ENCODE measurements at regions not wholly inside any gene's neighbourhood (a gene's known extent, or its start where the extent isn't known, plus 50 kb on each side); places are given as distances from the start of the nearest gene placed in this dataset.

DNA sequence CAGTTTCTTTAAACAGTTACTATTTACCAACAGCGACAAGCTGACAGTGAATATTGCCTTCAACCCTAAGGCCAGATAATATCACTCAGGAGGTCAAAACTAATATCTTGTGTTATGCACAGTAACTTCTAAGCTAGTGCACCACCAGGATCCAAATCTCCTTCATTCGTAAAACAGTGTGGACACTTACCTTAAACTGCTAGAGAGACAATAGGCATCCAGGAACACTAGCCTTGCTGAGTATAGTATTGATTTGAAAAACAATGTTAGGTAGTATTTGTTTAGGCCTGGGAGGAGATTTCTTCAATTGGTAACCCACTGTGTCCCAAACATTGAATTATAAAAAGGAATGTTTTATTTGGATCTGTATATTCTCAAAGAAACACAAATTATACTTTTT, 707.9 kb upstream of the UBE2E2 start:
- DNase-seq (ENCODE audit: low spot score) = no peak
- intact Hi-C loops (cut with DNase I) = no loop called here

DNA sequence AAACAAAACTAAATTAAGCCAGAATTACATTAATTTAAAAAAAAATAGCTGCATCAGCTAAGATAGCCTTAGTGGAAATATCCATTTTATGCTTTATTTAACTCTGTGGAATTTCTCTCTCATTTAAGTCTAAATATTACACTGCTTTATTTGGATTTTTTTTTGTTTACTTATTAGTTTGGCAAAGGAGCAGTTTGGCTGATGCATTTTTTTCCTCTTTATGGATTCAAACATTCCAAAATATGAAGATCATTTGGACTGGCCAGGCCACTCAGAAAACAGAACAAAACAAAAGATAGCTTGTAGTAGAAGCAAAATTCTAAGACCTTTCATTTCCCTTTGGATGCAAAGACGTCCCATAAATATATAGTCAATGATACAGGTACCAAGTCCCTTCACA, 707.3 kb upstream of the UBE2E2 start:
- no peak for DNase-seq (ENCODE audit: low spot score)
- intact Hi-C loops (cut with DNase I) = no loop called here

DNA sequence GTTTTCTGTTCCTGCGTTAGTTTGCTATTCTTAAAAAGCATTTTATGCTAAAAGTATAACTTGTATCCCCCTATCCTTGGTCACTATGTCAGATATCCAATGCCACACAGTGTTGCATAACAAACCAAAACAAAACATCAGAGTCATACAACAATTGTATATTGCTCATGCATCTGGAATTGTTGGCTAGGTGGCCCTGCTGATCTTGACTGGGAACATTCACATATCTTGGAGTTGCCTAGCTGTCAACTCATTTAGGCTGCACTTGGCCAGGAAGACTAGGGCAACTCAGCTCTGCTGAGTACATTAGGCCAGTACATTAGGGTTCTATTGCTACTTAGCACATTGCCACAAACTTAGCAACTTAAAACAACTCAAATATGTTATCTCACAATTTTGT, 706.5 kb upstream of the UBE2E2 start:
- intact Hi-C loops (cut with DNase I) = no loop called here
- no peak for DNase-seq (ENCODE audit: low spot score)

DNA sequence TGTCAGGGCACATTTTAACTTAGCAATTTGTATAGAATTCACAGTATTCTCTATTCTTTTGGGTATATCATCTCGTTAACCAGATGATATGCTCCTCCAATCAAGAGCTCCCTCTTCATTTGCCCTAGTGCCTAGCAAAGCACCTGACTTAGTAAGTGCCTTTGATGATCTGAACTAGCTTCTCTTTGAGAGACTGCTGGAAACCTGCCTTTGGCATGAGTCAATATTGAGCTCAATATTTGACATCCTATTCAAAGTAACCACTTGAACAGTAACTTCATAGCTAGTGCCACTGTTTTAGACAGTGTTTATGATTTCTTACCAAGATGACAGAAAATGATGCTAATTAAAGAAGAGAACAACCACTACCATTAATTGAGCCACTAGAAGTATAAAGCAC, 696.3 kb upstream of the UBE2E2 start:
- intact Hi-C loops (cut with DNase I) = no loop called here
- no peak for DNase-seq (ENCODE audit: low spot score)

DNA sequence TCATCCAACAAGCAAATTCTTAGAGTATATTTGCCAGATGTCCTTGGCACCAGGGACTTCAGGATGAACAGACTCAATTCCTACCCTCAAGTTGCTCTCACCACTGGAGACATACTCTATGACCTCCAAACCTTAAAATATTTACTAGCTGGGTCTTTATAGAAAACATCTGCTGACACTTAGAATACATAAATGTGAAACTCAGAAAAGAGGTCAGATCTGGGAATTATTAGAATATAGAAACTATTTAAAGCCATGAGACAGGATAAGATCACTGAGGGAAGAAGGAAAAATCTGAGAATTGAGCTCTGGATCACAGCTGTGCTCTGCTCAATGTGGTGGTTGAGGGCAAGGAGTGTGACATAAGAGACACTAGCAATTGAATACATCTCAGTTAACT, 695.4 kb upstream of the UBE2E2 start:
- no peak for DNase-seq (ENCODE audit: low spot score)
- intact Hi-C loops (cut with DNase I) = no loop called here

DNA sequence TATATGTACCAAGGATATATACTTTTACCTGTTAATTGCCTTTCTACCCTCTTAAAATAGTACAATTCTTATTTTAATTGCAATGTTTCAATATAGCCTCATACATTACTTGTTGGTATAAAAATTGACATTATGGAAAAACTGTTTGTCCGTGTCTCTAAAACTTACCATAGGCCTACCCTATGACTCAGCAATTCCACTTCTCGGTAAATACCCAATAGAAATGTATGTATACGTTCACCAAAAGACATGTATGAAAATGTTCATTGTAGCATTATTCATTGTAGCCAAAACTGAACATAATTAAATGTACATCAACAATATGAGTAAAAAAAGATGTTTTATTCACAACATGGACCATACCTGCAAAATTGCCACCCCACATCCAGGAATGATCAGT, 679.2 kb upstream of the UBE2E2 start:
- DNase-seq (ENCODE audit: low spot score) = no peak
- intact Hi-C loops (cut with DNase I) = no loop called here

DNA sequence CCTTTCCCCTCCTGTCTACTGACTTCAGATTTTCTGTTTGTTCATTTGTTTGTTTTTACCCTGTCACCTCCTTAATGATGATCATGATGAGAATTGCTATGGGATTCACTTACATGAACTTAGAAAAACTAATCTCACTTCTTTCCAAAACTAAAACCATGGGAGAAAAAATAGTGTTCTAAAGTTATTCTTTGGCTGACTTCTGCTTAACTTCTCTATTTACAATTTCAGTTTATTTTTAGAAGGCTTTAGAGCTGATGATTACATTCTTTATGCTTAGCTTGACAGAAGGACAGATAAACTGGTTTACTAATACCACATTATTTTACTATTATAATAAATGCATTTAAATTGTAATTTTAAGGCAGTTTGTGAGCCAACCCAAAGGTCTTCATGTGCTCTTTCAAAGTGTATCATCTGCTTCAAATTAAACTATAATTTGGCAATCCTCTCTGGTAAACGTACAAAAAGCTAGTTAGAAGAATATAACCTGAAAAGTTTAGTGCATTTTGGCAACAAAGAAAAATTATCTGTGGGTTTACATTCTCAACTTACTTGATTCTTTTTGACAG, 676.8 kb upstream of the UBE2E2 start:
- DNase-seq (ENCODE audit: low spot score) = no peak
- intact Hi-C loops (cut with DNase I) = no loop called here

DNA sequence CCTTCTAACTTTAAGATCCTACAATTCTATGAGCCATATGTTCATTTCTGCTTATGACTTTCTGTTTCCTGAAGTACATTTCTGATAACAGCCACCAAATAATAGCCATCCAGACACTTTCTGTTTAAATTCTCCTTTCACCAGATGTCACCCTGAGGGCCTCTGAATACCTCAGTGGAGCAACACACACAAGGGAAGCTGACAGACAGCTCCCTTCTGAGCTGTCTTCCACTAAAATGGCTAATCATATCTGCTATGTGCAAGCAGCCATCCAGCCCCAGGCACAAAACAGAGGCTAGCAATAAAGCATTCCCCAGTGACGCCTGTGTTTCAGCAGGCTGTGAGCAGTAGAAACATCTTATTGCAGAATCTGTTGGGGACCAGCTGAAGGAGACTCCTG, 666.6 kb upstream of the UBE2E2 start:
- intact Hi-C loops (cut with DNase I) = no loop called here
- no peak for DNase-seq (ENCODE audit: low spot score)

DNA sequence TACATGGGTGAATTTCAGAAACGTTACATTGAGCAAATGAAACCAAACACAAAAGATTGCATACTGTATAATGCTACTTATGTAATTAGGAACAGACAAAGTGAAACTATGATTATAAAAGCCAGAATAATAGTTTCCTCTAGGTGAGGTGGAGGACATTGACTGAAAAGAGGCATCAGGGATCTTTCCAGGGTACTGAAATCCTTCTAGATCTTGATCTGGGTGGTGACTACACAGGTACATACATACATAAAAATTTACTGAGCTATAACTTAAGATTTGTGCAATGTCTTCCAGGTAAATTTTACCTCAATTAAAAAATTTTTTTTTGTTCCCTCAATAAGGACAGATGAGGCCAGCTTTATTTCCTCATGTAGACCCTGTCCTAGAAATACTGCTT, 665.6 kb upstream of the UBE2E2 start:
- intact Hi-C loops (cut with DNase I) = no loop called here
- no peak for DNase-seq (ENCODE audit: low spot score)

DNA sequence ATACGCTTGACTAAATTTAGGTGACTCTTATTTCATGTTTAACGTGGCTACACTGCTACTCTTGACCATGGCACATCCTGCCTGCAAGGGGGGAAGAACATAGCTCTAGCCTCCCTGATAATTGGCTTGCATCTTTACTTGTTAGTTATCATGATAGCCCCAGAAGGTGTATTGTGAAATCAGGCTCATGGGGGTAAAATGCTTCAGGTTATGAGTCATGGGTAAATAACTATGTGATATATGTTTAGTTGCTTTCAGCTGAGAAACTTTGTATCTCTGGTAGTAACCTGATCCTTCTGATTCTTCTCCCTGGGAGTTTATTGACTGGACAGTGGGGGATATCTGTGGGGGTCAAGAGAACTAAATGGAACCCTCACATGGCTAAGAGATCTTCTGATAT, 660.8 kb upstream of the UBE2E2 start:
- no peak for DNase-seq (ENCODE audit: low spot score)
- intact Hi-C loops (cut with DNase I) = no loop called here

DNA sequence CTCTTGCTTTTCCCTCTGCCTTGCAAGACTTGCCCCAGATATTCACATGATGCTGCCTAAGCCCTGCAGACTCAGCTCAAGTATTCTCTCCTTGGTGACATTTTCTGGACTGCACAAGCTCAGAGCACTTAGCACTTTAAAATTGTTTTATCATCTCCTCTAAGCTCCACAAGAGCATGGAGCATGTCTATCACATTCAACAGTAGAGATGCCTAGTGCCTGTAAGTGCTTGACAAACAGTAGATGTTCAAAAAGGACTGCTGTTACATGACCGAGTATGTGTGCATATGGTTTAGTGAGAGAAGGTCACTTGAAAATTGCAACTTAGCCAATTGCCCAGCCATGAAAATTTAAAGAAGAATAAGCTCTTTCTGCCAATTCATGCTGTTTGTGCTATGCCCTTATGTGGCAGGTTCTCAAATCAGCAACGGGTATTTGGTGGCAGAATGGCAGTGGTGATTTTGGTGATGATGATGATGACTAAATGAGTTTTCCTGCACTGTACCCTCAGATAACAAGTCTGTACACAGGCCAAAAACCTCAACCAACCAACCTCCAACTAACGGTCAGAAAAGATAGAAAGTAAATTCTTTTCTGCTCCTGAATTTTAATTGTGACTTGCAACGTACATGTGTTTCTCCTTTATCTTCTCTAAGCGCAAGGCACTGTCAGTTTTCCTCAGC, 647.2 kb upstream of the UBE2E2 start:
- intact Hi-C loops (cut with DNase I) = no loop called here

DNA sequence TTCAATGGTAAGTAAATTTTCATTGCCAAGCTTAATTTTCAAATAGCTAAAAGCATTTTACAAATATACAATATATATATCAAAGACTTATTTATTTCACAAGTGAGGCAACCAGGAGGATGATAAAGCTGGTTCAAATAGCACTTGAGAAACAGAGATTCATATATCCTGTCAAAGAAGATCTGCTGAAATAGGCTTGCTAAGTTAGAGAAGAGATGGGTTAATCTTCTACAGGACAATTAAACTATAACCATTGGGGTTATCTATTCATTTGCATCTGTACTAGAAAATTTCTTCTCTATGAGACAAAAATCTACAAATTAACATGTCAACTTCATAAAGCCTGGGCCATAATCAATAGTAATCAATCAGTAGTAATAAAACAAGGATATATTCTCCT, 637.7 kb upstream of the UBE2E2 start:
- intact Hi-C loops (cut with DNase I) = loop anchor here (5.0 kb wide), 1 partner anchor 397 kb away; no protein-coding TSS in a partner anchor

More for the DNA sequence above, 647.2 kb upstream of the UBE2E2 start:
- no peak for DNase-seq (ENCODE audit: low spot score)

DNA sequence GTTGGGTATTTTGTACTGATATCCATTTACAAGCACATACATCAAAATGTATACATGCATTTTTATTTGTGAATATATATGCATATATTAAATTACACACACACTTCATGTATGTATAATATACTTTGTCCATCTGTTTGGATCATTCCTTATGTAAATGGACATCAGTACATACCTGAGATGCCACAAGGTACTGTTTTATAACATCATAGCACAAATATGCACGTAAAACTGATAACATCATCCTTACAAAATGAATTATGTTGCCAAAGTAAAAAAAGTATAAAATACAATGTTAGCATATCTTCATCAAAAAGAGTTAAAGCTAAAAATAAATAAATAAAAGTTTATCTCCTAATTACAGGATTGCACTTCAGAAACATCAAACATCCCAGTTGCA, 634.8 kb upstream of the UBE2E2 start:
- intact Hi-C loops (cut with DNase I) = loop anchor here (5.0 kb wide), 1 partner anchor 394 kb away; no protein-coding TSS in a partner anchor
- DNase-seq (ENCODE audit: low spot score) = no peak

More for the DNA sequence above, 637.7 kb upstream of the UBE2E2 start:
- DNase-seq (ENCODE audit: low spot score) = no peak

DNA sequence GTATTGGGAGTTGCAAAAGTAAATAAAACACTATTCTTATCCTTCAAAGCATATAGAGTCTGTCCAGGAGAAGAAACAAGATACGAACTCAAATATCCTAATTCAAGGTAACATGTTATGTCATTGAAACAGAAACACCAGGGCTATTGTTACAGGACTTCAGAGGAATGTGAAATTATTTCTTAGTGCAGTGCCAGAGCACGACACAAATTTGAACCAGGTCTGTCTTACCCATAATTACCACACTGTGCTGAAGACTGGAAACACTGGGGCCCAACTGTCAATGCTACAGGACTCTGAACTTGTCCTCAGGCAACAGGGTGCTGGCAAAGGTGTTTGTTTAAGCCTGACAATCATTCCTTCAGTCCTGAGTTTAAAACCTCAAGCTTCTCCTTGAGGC, 633.6 kb upstream of the UBE2E2 start:
- intact Hi-C loops (cut with DNase I) = loop anchor here (5.0 kb wide), 1 partner anchor 393 kb away; no protein-coding TSS in a partner anchor
- no peak for DNase-seq (ENCODE audit: low spot score)

DNA sequence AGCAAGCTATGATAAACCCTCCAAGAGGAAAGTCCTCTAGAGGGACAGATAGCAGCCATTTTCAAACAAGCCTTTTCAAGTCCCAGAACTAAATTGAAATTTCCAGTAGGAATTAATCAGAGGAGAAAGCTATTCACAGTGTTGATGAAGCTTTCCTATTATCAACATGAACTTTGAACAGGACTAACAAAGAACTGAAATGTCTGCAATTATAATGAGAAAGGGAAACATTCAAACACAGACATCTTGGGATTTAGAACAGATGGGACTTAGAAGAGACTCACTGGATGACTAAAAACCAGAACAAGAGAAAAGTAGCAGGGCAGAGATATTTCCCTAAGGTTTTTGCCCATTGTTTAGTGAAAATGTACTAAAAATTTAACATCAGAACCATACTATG, 622.1 kb upstream of the UBE2E2 start:
- DNase-seq (ENCODE audit: low spot score) = no peak
- intact Hi-C loops (cut with DNase I) = no loop called here

DNA sequence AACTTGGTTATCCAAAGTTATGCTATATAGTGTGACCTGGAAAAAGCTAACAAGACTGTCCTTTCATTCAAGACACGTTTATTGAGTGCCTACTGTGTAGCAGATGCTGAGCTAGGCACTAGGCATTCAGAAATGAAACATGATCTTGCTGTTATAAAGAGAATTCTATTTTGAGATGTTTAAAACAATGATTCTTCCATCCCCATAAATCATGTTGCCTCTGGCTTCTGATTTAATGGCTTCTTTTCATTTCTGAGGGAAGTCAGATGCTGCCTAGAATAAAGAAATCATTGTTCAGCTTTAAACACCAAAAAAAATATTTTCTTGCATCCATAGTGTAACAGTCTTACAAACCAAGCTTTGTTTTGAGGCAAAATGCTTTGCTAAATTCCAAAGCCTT, 620.9 kb upstream of the UBE2E2 start:
- DNase-seq (ENCODE audit: low spot score) = no peak
- intact Hi-C loops (cut with DNase I) = no loop called here

DNA sequence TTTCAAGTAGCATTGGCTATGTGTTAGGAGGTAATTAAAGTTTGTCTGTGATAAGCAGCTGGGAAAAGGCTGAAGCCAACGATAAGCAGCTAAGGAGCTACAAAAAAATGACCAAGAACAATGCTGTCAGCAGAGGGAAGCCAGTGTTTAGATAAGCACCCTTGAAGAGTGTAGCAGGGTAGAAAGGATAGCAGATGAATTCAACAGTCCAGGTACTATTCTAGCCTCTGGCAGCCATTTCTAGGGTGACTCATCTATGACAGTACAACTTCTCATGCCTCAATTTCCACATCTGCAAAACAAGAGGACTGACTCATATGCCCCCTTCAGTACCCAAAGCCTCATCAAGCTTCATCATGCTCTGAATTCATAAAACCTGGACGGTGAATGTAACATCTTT, 617.6 kb upstream of the UBE2E2 start:
- intact Hi-C loops (cut with DNase I) = no loop called here
- DNase-seq (ENCODE audit: low spot score) = no peak

DNA sequence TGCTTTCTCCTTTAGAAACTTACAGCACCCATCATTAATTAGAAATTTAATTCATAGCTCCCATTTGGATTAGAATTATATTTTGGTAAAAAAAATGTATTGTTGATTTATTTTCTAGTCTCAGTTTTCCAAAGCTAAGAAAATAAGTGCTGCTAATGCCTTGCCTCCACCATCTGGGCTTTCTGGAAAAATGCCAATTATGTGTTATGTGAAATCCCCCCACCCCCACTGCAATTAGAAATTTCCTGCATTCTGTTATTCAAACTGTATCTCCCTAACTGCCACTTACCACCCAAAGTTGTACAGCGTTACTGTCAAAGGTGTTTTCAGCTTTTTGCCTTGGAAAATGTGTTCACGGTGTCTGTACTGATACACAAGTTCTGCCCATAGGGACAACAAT, 617.2 kb upstream of the UBE2E2 start:
- intact Hi-C loops (cut with DNase I) = no loop called here
- no peak for DNase-seq (ENCODE audit: low spot score)

DNA sequence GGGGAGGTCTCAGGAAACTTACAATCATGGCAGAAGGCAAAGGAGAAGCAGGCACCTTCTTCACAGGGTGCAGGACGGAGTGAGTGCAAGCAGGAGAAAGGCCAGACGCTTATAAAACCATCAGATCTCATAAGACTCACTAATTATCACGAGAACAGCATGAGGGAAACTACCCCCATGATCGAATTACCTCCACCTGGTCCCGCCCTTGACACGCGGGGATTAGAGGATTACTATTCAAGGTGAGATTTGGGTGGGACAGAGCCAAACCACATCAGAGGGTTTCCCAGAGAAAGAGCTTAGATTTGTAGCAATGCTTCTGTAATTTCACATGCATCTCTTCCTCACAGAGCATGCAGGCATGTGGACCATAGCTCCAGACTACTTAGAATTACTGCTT, 615.7 kb upstream of the UBE2E2 start:
- DNase-seq (ENCODE audit: low spot score) = no peak
- intact Hi-C loops (cut with DNase I) = no loop called here

DNA sequence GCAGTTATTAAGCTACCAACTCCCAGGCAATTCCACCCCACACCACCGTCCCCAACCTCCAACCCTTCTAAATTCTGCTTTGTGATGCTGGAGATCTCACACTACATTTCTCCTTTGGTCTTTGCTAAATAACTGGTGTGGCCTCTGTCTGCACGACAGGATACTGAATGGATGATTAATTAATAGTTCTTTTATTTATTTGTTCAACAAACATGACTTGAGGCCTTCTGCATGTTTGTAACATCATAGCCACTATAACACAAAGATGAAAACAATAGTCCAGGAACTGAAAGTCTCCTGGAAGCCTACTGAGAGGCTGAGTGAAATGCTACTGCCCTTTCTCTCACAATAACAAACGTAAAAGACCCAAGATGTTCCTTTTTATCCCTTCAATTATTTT, 609.5 kb upstream of the UBE2E2 start:
- no peak for DNase-seq (ENCODE audit: low spot score)
- intact Hi-C loops (cut with DNase I) = no loop called here

DNA sequence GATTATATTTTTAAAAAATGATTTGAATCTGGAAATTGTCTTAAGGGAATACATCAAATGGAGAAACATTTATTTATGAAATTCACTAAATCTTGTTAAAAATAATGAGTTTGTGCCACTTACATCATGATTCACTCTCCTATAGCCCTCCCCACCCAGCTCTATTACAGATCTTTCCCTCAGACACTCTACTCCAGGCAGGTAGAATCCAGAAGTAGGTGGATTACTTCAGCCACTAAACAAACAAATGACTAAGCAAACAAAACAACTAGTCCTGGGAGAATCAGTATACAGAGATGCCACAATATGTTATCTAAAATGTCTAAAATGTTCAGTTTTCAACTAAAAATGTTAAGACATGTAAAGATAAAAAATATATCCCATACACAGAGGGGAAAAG, 608.1 kb upstream of the UBE2E2 start:
- intact Hi-C loops (cut with DNase I) = no loop called here
- DNase-seq (ENCODE audit: low spot score) = no peak

DNA sequence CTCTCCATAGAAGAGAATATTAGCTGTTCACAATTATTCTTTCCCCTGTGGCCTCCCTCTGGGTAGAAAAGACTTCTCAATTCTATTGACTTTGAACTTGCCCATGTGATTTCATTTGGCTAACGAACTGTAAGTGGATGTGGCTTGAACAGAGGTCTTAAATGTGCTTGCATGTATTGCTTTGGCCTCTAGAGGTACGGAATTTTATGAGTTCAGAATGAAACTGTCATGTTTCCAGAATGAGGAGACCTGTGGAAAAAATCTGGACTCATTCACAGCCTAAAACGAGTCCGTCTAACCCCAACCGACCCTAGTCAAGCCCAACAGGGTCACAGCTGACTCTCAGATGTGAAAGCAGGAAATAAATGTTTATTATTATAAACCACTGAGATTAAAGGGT, 596.7 kb upstream of the UBE2E2 start:
- intact Hi-C loops (cut with DNase I) = no loop called here
- DNase-seq (ENCODE audit: low spot score) = no peak

Measured in cardiac septum (tissue), 1 donor.